NCI-H345 treated with DMSO at 0.1 percent for 48 hours (cell line): ENCODE measurements at regions not wholly inside any gene's neighbourhood (a gene's known extent, or its start where the extent isn't known, plus 50 kb on each side); places are given as distances from the start of the nearest gene placed in this dataset.
"Not testable (repeated sequence)": the region's sequence is repeated elsewhere in the genome, so short reads cannot be mapped to it uniquely, and the experiment has no call there.

ENCODE experiments used
- DNase-seq: peaks from one replicate; lab custom pipeline; 2025; ENCODE audit not compliant: unreplicated experiment; lab: John Stamatoyannopoulos, UW

GRCh38 chr21:35482933-35483662, 434.0 kb upstream of the RUNX1 start:
- no peak for DNase-seq

DNA sequence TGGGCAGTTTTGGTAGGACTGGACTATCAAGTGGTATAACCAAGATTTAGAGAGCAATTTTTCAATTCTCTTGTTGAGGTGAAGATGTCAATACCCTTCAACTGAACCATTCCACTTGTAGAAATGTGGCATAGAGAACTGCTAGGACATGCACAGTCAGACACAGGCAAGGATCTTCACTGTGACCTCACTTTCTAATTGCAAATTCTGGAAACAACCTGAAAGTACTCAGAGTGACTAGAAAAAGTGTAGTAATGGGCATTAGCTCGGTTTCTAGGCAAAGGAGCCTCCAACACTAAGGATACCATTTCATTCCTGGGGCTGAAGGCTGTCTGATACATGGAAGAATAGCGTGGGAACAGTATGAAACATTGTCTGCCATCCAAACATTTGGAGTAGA, 433.0 kb upstream of the RUNX1 start:
- DNase-seq = no peak

DNA sequence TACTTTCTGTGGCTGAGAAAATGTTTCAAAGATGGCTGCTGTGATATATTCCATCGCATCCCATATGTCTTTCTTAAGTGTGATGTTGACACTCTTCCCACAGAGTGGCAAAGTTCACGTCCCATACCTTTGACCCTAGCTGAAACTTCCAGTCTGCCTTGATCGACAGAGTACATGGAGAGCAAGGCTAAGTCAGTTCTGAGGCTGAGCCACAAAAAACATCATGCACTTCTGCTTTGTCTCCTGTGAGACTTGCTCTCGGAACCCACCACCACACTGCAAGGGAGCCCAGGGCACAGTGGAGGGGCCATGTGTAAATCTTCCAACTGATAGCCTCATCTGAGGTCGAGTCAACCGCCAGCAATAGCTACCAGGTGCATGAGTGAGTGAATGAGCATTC, 431.9 kb upstream of the RUNX1 start:
- DNase-seq = no peak

DNA sequence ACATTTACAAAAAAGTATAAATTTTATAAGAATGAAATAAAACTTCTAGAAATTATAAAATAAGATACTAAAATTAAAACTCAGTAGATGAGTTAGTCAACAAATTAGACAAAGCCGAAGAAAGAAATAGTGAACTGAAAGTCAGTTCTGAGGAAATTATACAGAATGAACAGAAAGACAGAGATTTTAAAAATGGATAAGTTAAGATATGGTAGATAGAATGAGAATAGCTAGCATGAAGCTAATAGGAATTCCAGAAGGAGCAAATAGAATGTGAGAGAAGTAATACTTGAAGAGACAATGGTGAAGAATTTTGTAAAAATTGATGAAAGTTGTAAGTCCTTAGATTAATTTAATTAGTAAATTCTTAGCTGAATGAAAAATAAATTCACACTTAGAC, 430.4 kb upstream of the RUNX1 start:
- no peak for DNase-seq

- DNase-seq = no peak
Measured at GRCh38 chr21:35479065-35479448, 430.0 kb upstream of the RUNX1 start.

- no peak for DNase-seq
Measured at GRCh38 chr21:35478161-35479064, 429.3 kb upstream of the RUNX1 start.

GRCh38 chr21:35477622-35478021, 428.5 kb upstream of the RUNX1 start:
- DNase-seq = no peak

DNA sequence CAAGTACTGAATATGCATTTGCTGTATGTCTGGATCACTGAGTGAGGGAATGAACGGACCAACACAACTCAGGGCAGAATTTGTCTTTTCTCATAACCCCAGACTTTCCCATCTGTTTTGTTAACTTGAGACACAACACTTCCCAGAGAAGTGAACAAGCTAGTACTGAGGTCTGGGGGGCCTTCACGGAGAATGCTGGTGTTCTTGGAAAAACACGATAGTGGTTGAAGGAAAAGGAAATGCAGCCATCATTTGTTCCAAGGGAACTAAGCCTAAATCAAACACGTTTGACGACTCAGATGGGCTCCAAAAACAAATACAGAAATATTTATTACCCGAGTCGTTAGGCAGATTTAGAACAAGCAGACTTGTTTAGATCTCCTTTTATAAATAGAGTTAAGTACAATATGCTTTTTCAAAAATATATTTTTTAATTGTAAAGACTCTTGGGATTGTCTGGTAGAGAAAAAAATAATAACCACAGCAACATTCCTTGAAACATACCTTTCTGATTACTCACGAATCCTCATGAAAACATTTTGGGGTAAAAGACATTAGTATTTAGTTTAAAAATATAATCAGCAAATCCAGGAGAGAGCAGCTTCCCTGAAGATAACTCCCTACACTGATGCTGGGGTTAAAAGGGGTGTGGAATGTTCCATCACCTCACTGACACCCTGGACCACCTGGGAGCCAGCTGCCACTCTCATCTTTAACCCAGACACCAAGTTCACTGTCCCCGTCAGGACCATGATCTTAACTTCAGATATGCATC, 427.7 kb upstream of the RUNX1 start:
- DNase-seq = no peak

- no peak for DNase-seq
Measured at GRCh38 chr21:35475762-35476161, 426.7 kb upstream of the RUNX1 start.

- no peak for DNase-seq
Measured at GRCh38 chr21:35475009-35475408, 425.9 kb upstream of the RUNX1 start.

DNA sequence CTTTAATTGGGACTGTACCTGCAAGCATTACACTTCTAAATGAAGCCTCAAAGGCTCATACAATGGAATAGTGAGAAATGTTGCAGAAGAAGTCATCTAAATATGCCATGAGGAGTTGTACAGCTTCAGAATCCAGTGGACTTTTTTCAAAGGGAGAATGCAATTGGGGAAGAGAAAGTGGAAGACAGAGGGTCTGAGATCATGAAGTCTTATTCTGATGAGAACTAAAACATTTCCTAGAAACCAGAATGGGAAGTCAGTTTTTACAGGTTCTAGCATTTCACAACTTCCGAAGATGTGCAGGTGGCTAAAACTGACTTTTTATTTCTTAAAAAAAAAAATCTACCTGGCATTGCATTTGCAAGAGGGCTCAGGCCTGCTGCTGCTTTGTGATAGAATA, 424.4 kb upstream of the RUNX1 start:
- no peak for DNase-seq

- DNase-seq = no peak
Measured at GRCh38 chr21:35470522-35470921, 421.4 kb upstream of the RUNX1 start.

- no peak for DNase-seq
Measured at GRCh38 chr21:35469498-35469897, 420.4 kb upstream of the RUNX1 start.

DNA sequence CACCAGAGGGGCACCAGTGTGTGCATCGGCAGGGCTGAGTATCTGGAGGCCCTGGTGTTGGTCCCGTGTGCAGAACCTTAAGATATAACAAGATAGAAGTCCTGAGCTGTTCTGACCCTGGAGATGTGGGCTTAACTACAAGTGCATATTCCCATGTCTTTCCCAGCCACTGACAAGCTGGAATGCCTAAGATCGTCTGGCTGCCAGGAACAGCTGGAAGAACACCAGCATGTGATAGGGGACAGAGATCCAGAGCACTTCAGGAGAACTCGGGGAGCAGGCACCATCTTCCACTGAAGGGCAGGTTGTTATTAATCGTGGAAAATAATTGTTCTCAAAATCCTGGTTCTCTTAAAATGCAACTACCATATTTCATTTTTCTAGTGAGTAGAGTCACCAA, 419.9 kb upstream of the RUNX1 start:
- no peak for DNase-seq

- no peak for DNase-seq
Measured at GRCh38 chr21:35467566-35467965, 418.5 kb upstream of the RUNX1 start.

DNA sequence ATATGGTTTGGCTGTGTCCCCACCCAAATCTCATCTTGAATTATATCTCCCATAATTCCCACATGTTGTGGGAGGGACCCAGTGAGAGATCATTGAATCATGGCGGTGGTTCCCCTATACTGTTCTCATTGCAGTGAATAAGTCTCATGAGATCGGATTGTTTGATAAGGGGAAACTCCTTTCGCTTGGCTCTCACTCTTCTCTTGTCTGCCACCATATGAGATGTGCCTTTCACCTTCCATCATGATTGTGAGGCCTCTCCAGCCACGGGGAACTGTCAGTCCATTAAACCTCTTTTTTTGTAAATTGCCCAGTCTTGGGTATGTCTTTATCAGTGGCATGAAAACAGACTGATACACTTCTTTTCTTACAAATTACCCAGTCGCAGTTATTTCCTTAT, 417.6 kb upstream of the RUNX1 start:
- not testable (repeated sequence) for DNase-seq

DNA sequence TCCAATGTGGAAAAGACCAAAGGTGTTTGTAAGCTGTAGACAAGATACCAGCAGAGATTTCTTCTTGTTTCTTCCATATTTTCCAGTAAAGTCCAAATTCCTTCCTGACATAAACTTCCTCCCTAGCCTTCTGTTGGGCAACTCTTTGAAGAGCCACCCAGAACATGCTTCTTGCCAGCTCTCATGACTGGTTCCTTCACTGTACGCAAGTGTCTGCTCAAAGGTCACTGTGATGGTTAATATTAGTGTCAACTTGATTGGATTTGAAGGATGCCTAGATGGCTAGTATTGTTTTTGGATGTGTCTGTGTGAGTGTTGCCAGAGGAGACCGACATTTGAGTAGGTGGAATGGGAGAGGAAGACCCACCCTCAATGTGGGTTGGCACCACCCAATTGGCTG, 416.6 kb upstream of the RUNX1 start:
- DNase-seq = no peak

DNA sequence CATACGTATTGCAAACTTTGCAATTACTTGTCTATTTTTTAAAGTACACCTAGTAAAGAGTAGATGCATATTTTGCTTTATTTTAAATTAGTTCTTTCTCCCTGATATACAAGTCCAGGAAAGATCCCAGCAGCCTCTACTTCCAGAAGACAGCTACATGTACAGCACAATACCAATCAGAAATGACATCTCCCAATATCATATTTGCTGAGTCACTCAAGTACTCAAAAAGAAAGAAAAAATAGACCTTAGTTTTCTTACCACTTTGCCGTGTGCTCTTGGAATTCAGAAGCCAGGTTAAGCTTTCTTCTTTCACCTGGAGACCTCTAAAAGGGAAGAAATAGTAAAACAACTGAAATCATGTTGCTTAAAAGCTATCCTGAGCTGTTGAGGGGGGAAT, 412.6 kb upstream of the RUNX1 start:
- no peak for DNase-seq

DNA sequence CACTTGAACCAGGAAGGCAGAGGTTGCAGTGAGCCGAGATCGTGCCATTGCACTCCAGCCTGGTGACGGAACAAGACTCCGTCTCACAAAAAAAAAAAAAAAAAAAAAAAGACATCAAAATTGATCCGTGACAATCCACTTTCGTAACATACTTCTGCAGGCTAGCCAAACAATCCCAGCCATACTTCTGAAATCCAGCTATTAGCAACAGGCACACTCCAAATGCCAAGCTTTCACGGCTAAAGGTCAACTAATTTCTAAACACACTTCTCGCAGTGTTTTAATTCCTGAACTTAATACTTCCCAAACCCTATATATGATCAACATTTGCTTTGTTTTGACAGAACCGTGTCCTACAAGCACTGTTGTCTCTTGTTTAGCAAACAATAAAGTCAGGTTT, 411.3 kb upstream of the RUNX1 start:
- no peak for DNase-seq

DNA sequence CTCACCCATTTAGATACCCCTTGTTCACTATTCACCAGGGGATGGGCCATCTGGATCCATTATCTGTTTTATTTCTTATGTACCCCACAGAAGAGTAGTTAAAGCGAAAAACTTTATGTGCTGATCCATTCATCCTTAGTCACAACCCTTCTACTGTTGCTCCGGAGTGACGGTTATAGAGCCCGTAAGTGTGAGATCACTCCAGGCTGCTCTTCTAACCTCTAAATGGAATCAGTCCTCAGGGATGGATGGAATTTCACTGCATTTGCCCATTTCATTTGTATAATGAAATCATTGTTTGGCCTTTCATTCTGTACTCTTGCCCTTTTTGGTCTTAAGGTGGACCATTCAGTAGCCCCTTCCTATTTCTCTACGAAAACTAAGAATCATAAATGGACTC, 409.3 kb upstream of the RUNX1 start:
- DNase-seq = no peak

DNA sequence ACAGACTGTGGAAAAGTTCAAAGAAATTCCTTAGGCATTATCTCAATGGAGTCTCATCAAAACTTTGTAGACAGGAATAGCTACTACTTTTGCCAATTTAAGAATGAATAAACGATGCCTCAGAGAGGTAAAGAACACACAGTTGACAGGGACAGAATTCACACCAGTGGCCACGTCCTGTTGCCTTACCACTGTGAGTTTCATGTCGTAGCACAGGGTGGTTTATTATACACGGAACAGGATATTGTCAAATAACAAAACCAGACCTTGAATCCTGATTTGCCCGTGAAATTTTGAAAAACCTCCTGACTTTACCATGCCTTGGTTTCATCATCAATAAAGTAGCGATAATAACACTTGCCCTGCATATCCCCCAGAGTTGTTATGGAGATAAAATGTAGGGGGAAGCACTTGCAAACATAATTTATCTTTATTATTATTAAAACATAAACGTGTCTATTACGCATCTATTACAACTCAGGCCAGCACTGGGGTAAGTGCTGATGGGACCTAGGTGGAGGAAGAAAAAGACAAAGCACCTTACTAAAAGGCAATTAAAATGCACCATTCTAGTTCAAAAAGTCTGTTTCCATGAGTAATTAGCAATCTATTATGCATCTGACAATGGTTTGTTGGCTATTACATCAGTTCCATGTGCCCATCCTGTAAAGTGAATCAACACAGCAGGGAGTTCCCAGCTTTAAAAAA, 408.1 kb upstream of the RUNX1 start:
- no peak for DNase-seq
